K562 (cell line): ENCODE measurements at regions not wholly inside any gene's neighbourhood (a gene's known extent, or its start where the extent isn't known, plus 50 kb on each side); places are given as distances from the start of the nearest gene placed in this dataset.

Source experiments
- ATAC-seq: fragments of 200-7000 bp; cut with Tn5 transposase; 3 replicates; pipeline ENCODE4 v1.9.1; 2020; ENCODE audit warnings: moderate library complexity
- BruUV-seq: library from RNA; stranded (reverse); fragments of 400-500 nt; replicated peaks from 2 replicates; lab custom pipeline; 2021; lab: Mats Ljungman, UMichigan
- CTCF ChIA-PET: fragments of 300-600 bp; formaldehyde crosslinking; extraction: SDS; loops from one replicate; lab custom pipeline; 2021; ENCODE audit warnings: low intra/inter-chr PET ratio; lab: Yijun Ruan, JAX
- POLR2A ChIA-PET: fragments of 300-600, 350-650 bp; sonication (Branson Sonifier 250); formaldehyde crosslinking; extraction: SDS; loops from one replicate; lab custom pipeline; 2021; ENCODE audit warnings: antibody characterized with exemption, inconsistent platforms; lab: Yijun Ruan, JAX
- DNase-seq, 4 experiments: peaks; one replicate each; pipeline versions ENCODE4 v3.0.0 to v3.0.0-alpha.2; 2011 to 2018; ENCODE audit warnings: low spot score in 3 of 4, mixed read lengths in 3 of 4; ENCODE audit errors: extremely low read depth in 1 of 4
- FAIRE-seq: peaks from 2 replicates; lab custom pipeline; 2011; peaks lifted over from hg19 to GRCh38; lab: Jason Lieb, UNC
- H2AFZ ChIP-seq: 2 replicates; pipeline ENCODE4 v1.6.0; 2011; ENCODE audit warnings: low read depth, low read length, control low read depth, inconsistent platforms
- H3K27ac ChIP-seq: fragments of 200-600 bp; 3 replicates; pipeline ENCODE4 v1.8.0; 2011; ENCODE audit warnings: low read depth, mild to moderate bottlenecking, control low read depth, inconsistent platforms, low read length, moderate library complexity, mixed read lengths; ENCODE audit errors: extremely low read depth
- H3K27me3 ChIP-seq, 2 experiments: fragments of 300-600 bp in 1 of 2; 2 replicates in 1 of 2; 3 replicates in 1 of 2; pipeline versions ENCODE4 v1.6.0 to v1.8.0; 2011; ENCODE audit warnings: inconsistent platforms in 2 of 2, low read length in 2 of 2, mild to moderate bottlenecking in 1 of 2, mixed read lengths in 1 of 2, moderate library complexity in 1 of 2; ENCODE audit not compliant: control insufficient read depth in 2 of 2, insufficient read depth in 2 of 2
- H3K36me3 ChIP-seq: fragments of 300-600 bp; 3 replicates; pipeline ENCODE4 v1.8.0; 2011; ENCODE audit warnings: mild to moderate bottlenecking, low read length, inconsistent platforms; ENCODE audit not compliant: control insufficient read depth, insufficient read depth
- H3K4me1 ChIP-seq, 2 experiments: fragments of 200-600 bp in 1 of 2; replicated peaks in 1 of 2; 2 replicates in 1 of 2; 3 replicates in 1 of 2; pipeline versions ENCODE4 v1.5.1 to v1.8.0; 2011; ENCODE audit warnings: inconsistent platforms in 2 of 2, low read length in 2 of 2, mild to moderate bottlenecking in 1 of 2, mixed read lengths in 1 of 2, moderate library complexity in 1 of 2; ENCODE audit not compliant: control insufficient read depth in 2 of 2, insufficient read depth in 2 of 2
- H3K4me2 ChIP-seq: 2 replicates; pipeline ENCODE4 v1.6.1; 2011; ENCODE audit warnings: low read length, control low read depth, inconsistent platforms, mixed read lengths; ENCODE audit not compliant: insufficient read depth
- H3K4me3 ChIP-seq: fragments of 200-600 bp; sonication (generic), shearing (Covaris generic); 2 replicates; pipeline ENCODE4 v1.5.1; 2016; ENCODE audit warnings: control low read depth, inconsistent platforms
- H3K79me2 ChIP-seq: fragments of 200-600 bp; 3 replicates; pipeline ENCODE4 v1.8.0; 2011; ENCODE audit warnings: low read length, inconsistent platforms; ENCODE audit not compliant: control insufficient read depth, insufficient read depth
- H3K9ac ChIP-seq, 2 experiments: 2 replicates each; pipeline versions ENCODE4 v1.6.0 to v1.6.1; 2011; ENCODE audit warnings: low read depth in 2 of 2, low read length in 2 of 2, control low read depth in 1 of 2, inconsistent platforms in 1 of 2, mild to moderate bottlenecking in 1 of 2, mixed read lengths in 1 of 2; ENCODE audit not compliant: insufficient read depth in 1 of 2
- H3K9me1 ChIP-seq: one replicate; pipeline ENCODE4 v1.6.0; 2011; ENCODE audit warnings: inconsistent platforms, mild to moderate bottlenecking, low read length, moderate library complexity; ENCODE audit not compliant: control insufficient read depth, insufficient read depth
- H3K9me3 ChIP-seq: replicated peaks from 2 replicates; pipeline ENCODE4 v1.5.1; 2011; ENCODE audit warnings: low read depth, low read length, inconsistent platforms; ENCODE audit not compliant: control insufficient read depth, insufficient read depth
- H4K20me1 ChIP-seq: replicated peaks from 2 replicates; pipeline ENCODE4 v1.6.1; 2011; ENCODE audit warnings: low read length, inconsistent platforms, mixed read lengths; ENCODE audit not compliant: control insufficient read depth, insufficient read depth
- ADNP ChIP-seq: fragments of 200-800 bp; sonication (Bioruptor generic); IDR thresholded peaks from 2 replicates; pipeline ENCODE4 v1.6.1; 2016; ENCODE audit warnings: missing genetic modification characterization, missing compliant biosample characterization
- BCOR ChIP-seq: fragments of 450-650 bp; IDR thresholded peaks from 2 replicates; pipeline ENCODE4 v1.6.1; 2016
- CTBP1 ChIP-seq: fragments of 450-650 bp; IDR thresholded peaks from 2 replicates; pipeline ENCODE4 v1.6.1; 2016; ENCODE audit warnings: borderline replicate concordance
- ELF1 ChIP-seq: fragments of 200-800 bp; sonication (Bioruptor generic); IDR thresholded peaks from 2 replicates; pipeline ENCODE4 v1.6.1; 2016; ENCODE audit warnings: missing genetic modification characterization, missing compliant biosample characterization
- EP300 ChIP-seq: IDR thresholded peaks from 2 replicates; pipeline ENCODE4 v1.6.1; 2012; ENCODE audit warnings: low read length, improper control_type of control experiment
- GTF2E2 ChIP-seq: fragments of 200-800 bp; sonication (Bioruptor generic); IDR thresholded peaks from 2 replicates; pipeline ENCODE4 v1.6.1; 2016; ENCODE audit warnings: missing genetic modification characterization, missing compliant biosample characterization
- HMGN3 ChIP-seq: IDR thresholded peaks from 2 replicates; pipeline ENCODE4 v1.6.1; 2011; ENCODE audit warnings: borderline replicate concordance, low read depth, mild to moderate bottlenecking, mixed read lengths, low read length; ENCODE audit not compliant: insufficient read length; ENCODE audit errors: extremely low read depth
- KDM1A ChIP-seq, 2 experiments: fragments of 450-650 bp; IDR thresholded peaks; 2 replicates each; pipeline ENCODE4 v1.6.1; 2016; ENCODE audit warnings: mild to moderate bottlenecking in 2 of 2
- NR2F6 ChIP-seq: fragments of 450-650 bp; formaldehyde crosslinking; IDR thresholded peaks from 2 replicates; pipeline ENCODE4 v1.4.0; 2020; ENCODE audit warnings: mild to moderate bottlenecking
- PCBP2 ChIP-seq: fragments of 200-400 bp; formaldehyde crosslinking; IDR thresholded peaks from 2 replicates; pipeline ENCODE4 v1.6.1; 2018; ENCODE audit warnings: low read length, low read depth, mild to moderate bottlenecking, moderate library complexity; ENCODE audit not compliant: poor library complexity, severe bottlenecking
- RFX7 ChIP-seq: fragments of 250-450 bp; sonication (Bioruptor Pico); IDR thresholded peaks from 2 replicates; pipeline ENCODE4 v1.5.1; 2021; ENCODE audit warnings: mild to moderate bottlenecking
- SLC30A9 ChIP-seq: fragments of 250-450 bp; sonication (Bioruptor Pico); IDR thresholded peaks from 2 replicates; pipeline ENCODE4 v1.8.0; 2022; ENCODE audit warnings: mild to moderate bottlenecking, moderate library complexity
- SMAD4 ChIP-seq: fragments of 250-450 bp; sonication (Bioruptor Pico); conservative IDR thresholded peaks from 2 replicates; pipeline ENCODE4 v1.8.0; 2021; ENCODE audit warnings: inconsistent platforms, mild to moderate bottlenecking, moderate library complexity
- SMARCE1 ChIP-seq: fragments of 450-650 bp; IDR thresholded peaks from 2 replicates; pipeline ENCODE4 v1.7.1; 2016; ENCODE audit warnings: mild to moderate bottlenecking
- SPI1 ChIP-seq: IDR thresholded peaks from 2 replicates; pipeline ENCODE4 v1.6.1; 2011; ENCODE audit warnings: low read depth, low read length, control low read depth, borderline replicate concordance
- TAF9B ChIP-seq: fragments of 450-650 bp; IDR thresholded peaks from 2 replicates; pipeline ENCODE4 v1.6.1; 2018; ENCODE audit warnings: mild to moderate bottlenecking; ENCODE audit not compliant: partially characterized antibody
- ZBTB8A ChIP-seq: fragments of 450-650 bp; IDR thresholded peaks from 2 replicates; pipeline ENCODE4 v1.6.1; 2018; ENCODE audit warnings: mild to moderate bottlenecking, moderate library complexity; ENCODE audit not compliant: partially characterized antibody
- ZNF140 ChIP-seq: fragments of 250-450 bp; sonication (Bioruptor Pico); IDR thresholded peaks from 2 replicates; pipeline ENCODE4 v1.8.0; 2021; ENCODE audit warnings: moderate library complexity, mild to moderate bottlenecking, inconsistent platforms
- ZNF398 ChIP-seq: fragments of 250-450 bp; sonication (Bioruptor Pico); IDR thresholded peaks from 2 replicates; pipeline ENCODE4 v1.8.0; 2021; ENCODE audit warnings: moderate library complexity, mild to moderate bottlenecking, inconsistent platforms
- ZNF431 ChIP-seq: sonication (generic); formaldehyde crosslinking; IDR thresholded peaks from 2 replicates; pipeline ENCODE4 v1.8.0; 2022; ENCODE audit warnings: mild to moderate bottlenecking, missing genetic modification reagents
- ZNF445 ChIP-seq: fragments of 250-450 bp; sonication (Bioruptor Pico); IDR thresholded peaks from 2 replicates; pipeline ENCODE4 v1.4.0; 2020; ENCODE audit warnings: low read depth, mild to moderate bottlenecking, moderate library complexity
- ZNF639 ChIP-seq, 2 experiments: fragments of 200-800 bp in 1 of 2; sonication (Bioruptor generic) in 1 of 2; sonication (generic) in 1 of 2; formaldehyde crosslinking in 1 of 2; IDR thresholded peaks in 1 of 2; conservative IDR thresholded peaks in 1 of 2; 2 replicates each; pipeline versions ENCODE4 v1.5.0 to v1.6.1; 2016 to 2020; ENCODE audit warnings: missing compliant biosample characterization in 1 of 2, missing genetic modification characterization in 1 of 2, missing genetic modification reagents in 1 of 2
- ZNF764 ChIP-seq: fragments of 250-450 bp; sonication (Bioruptor Pico); IDR thresholded peaks from 2 replicates; pipeline ENCODE4 v1.4.0; 2020; ENCODE audit warnings: low read depth, mild to moderate bottlenecking, moderate library complexity
- WGBS: fragments of 100-300 bp; shearing (Covaris generic); methylation state at CpG from one replicate; pipeline ENCODE4 v1.1.6; 2016; ENCODE audit warnings: low coverage, mixed read lengths; ENCODE audit not compliant: insufficient coverage; ENCODE audit errors: missing lambda C conversion rate; 5-methylcytosine and 5-hydroxymethylcytosine counted together
- in situ Hi-C: fragments of 300-500 bp; cut with MboI; formaldehyde crosslinking; loops from 4 replicates; pipeline ENCODE4 v1.15.0; 2018; ENCODE audit warnings: inconsistent platforms, mixed read lengths
- intact Hi-C: fragments of 100-400 bp; cut with micrococcal nuclease; formaldehyde crosslinking; loops from 2 replicates; pipeline ENCODE4 v1.14.2; 2022

GRCh38 chr2:64879745-64880144, 109.5 kb upstream of the SLC1A4 start:
- DNase-seq = no peak
- Histone ChIP-seq H3K4me2 (no peak overlapping the region), H4K20me1 (no peaks in the 10 kb centered on the region), H3K36me3 (no peaks in the 10 kb centered on the region), H3K27me3 (peaks cover 0 to 8% of the 10 kb centered on the region in 2 experiments; a peak in 3 of 5 replicates), H3K79me2 (no peaks in the 10 kb centered on the region), H2AFZ (no peak overlapping the region), H3K27ac (no peak overlapping the region), H3K9me1 (no peaks in the 10 kb centered on the region), H3K9ac (no peak overlapping the region), H3K4me1 (peaks cover 5 to 7% of the 10 kb centered on the region in 2 experiments; a peak in 3 of 5 replicates), H3K4me3 (no peak overlapping the region), H3K9me3 (no peaks in the 10 kb centered on the region)
- ATAC-seq = no peak
- no peak for FAIRE-seq
- WGBS = 32% methylated on average over 5 of the region's 5 CpGs
- ChIA-PET POLR2A (interaction anchor here (0.6 kb wide), 1 partner anchor 247 kb away, joined by 5 read pairs; no protein-coding TSS in a partner anchor), CTCF (no interaction called here)
- in situ Hi-C loops (loop anchor here (10.0 kb wide), 2 partner anchors 555 to 815 kb away; no protein-coding TSS in a partner anchor), intact Hi-C loops (no loop called here)
- no TSS peak for BruUV-seq
- no peak for TF ChIP-seq SMAD4 (CRISPR knock-in tag)
- TF ChIP-seq CTBP1 = no peak
- TF ChIP-seq SPI1 = no peak
- no peak for TF ChIP-seq ZBTB8A
- no peak for TF ChIP-seq PCBP2
- TF ChIP-seq SMARCE1 = no peak
- TF ChIP-seq RFX7 (CRISPR knock-in tag) = no peak
- TF ChIP-seq NR2F6 (CRISPR knock-in tag) = no peak
- peak; percentile 52; the same call in 1 of the 2 replicates for TF ChIP-seq BCOR
- TF ChIP-seq ZNF140 (CRISPR knock-in tag) = no peak
- no peak for TF ChIP-seq ZNF445
- TF ChIP-seq ZNF764 (CRISPR knock-in tag) = no peak
- TF ChIP-seq GTF2E2 (tag) = no peak
- TF ChIP-seq ZNF398 = no peak
- TF ChIP-seq HMGN3 = no peak
- peak; percentile 68; the same call in 1 of the 2 replicates for TF ChIP-seq ADNP (tag)
- TF ChIP-seq ZNF639 (CRISPR knock-in tag; conservative IDR thresholded peaks at IDR 0.05 in 1 of 2, IDR thresholded peaks at IDR 0.05 in 1 of 2) = no peak
- no peak for TF ChIP-seq EP300
- TF ChIP-seq ZNF431 (CRISPR knock-in tag) = no peak
- peak; percentile 29 to 42; a peak in 1 of 4 replicates for TF ChIP-seq KDM1A (IDR thresholded peaks at IDR 0.05)
- no peak for TF ChIP-seq ELF1 (tag)
- TF ChIP-seq SLC30A9 (CRISPR knock-in tag) = no peak
- TF ChIP-seq TAF9B = no peak
